DMS53 (cell line): ENCODE measurements at regions not wholly inside any gene's neighbourhood (a gene's known extent, or its start where the extent isn't known, plus 50 kb on each side); places are given as distances from the start of the nearest gene placed in this dataset.
"Not testable (repeated sequence)": the region's sequence is repeated elsewhere in the genome, so short reads cannot be mapped to it uniquely, and the experiment has no call there.

Experiments
- DNase-seq: peaks from one replicate; lab custom pipeline; 2025; lab: John Stamatoyannopoulos, UW

DNA sequence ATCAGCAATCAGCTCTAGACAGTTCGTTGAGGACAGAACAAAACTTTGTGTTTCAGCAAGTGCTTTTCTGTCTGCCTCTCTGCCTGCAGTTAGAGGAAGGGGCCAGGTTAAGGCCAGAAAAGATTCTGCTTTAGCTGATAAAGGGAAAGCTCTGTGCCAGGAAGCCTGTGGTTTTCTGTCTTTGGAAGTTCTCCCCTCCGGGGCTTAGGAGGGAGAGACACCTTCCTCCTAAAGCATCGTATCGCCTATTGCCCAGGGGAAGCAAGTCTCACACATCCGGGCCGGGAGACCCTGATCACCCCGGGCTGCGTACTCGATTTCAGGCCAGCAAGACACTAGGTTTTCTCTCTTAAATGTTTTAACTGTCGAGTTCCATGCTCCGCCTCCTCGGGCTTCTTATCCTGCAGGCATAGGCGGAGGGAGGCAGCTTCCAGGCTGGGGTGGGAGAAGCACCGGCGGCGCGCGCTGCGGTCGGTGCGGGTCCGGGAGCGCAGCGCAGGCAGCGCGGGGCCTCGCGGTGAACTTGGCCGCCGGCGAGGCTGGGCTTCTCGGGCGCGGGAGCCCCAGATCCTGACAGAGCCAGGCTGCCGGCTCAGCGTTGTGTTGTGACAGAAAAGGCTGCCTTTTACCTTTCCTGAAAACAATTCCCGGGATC is 245.4 kb downstream of the BCL2L11 start:
- DNase-seq: not testable (repeated sequence)

DNA sequence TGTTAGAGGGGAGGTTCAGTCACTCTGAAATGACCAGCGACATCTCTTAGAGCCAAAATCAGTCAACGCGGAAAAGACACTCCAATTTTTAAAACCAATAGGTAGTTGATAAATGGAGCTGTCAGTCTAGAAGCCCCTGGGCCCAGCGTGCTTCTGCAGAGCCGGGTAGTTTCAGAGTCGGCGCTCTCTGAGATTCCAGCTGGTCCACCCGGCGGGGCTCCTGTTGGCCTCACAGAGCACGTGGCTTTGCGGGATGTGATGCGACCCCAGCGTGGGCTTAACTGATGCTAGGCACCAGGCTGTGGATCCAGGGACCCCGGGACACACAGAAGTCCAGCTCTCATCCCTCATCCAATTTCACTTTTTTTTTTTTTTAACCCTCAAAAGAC is 245.9 kb downstream of the BCL2L11 start:
- not testable (repeated sequence) for DNase-seq

DNA sequence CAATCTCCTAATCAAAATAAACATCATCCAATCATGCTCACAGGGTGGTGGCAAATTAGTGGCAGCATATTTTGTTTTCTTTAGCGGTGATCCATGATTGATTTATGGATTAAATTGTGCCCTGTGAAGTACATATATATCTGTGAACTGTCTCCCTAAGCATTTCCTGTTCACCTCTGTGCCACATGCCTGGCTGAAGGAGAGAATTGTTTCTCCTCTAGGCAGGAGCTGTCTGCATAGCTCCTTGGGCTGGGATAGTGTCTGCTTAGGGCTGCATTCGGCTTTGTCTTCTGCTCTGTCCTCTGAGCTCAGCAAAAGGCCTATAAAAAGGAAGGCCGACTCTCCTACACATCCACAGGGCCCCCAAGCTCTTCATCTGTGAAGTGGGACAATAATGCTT is 246.4 kb downstream of the BCL2L11 start:
- DNase-seq: not testable (repeated sequence)

DNA sequence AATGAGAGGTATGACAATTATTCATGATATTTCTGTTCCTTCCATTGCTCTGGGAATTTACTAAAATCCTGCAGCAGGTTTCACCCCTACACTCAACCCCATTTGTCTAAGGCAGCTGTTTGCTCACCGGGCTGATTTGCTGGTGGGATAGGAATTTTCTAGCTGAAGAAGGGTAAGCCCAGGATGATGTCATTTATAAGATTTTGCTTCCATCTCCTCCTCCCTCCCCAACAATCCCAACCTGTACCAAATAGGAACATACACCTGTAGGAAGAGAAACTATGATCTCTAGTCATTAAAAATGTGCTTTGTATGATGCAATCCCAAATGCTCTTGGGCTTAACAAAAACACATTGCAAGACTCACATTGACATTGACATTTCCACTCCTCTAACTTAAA is 247.2 kb downstream of the BCL2L11 start:
- DNase-seq: not testable (repeated sequence)

DNA sequence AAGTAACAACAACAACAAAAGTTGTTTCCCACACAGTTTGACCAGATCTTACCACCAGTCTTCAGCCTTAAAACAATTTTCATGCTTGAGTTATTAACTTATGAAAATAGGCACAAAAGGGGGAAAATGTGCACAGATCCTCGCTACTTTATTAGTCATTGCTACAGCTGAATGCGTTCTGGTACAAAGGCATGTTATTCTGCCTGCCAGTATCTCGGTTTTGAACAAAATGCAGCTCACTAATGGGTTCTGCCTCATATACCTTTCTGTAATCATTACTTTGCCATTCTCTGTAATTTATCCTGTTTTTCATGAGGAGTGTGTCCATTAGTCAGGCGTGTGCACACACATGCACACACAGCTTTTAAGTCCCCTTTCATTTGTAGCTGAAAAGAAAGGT is 247.6 kb downstream of the BCL2L11 start:
- not testable (repeated sequence) for DNase-seq

DNA sequence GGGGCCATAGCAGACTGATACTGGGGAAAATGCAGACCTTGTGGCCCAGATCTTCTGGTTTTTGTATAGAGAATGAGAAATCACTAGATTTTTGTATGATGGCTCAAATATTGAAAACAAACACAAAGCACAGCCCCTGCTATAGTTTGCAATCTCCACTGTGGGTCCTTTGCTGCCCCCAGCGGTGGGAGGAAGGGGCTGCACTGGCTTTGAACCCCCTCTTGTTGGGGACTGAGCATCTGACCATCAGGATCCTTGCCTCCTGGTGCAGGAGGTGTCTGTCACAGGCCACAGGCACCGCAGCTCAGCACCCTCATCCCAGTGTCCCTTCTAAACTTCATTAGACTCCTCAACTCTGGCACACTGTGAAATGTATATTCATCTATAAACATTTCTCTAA is 252.3 kb downstream of the BCL2L11 start:
- not testable (repeated sequence) for DNase-seq

DNA sequence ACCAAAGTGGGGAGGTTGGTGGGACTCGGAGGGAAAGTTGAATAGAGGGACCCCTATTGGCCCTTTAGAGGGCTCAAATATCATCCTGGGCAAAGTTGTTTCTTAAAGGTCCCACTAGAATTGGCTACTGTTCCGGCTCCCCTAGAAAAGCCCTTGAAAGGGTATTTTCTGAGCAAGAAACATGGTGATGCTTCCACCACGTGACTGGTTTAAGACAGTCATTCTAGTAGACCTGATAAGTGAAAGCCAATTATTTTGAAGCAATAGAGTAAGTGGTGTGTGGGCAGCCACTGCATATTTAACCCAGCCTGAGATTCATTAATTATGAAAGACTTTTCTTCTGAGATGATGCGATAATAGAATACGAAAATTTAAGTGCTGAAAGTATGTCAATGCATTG is 253.3 kb downstream of the BCL2L11 start:
- not testable (repeated sequence) for DNase-seq

DNA sequence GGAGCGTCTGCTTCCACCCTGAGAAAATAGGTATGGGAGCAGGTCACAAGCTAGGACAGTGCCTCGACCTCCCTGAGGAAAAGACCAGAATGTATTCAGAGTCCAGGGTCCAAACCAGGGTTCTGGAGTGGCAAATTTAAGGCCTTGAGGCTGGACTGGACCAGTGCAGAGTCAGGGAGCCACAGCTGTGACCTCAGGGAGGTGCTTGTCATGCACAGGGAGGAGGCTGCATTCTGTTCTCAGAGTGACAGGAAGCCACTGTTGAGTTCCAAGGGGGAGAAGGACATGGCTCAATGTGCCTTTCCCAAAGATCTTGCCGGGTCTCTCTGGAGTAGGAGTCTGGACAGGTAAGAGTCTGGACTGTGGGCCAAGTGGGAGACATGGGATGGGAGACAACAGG is 254.0 kb downstream of the BCL2L11 start:
- DNase-seq: not testable (repeated sequence)

DNA sequence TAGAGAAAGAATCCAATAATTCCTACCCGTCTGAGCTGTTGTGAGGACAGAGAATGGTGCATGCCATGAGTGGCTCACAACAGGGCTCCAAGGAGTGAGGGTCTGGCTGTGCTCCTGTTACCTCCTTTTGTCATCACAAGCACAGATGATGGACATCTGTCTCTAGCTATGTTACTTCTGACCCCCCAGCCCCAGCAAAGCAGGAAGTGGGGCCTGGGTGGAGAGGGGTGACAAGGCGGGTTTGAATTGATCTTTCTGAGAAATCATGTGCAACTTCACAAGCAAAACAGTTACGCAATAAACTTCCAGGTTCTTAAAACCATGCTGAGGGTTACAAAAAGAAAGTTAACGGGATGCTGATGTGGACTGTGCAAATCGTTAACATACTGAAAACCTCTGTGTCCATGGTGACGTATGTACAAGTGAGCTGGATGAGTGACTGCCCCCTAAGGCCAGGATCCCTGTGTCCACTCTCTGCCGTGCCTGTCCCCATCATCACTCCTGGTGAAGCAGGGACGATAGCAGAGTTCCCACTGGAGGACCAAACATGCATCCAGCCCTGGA is 254.7 kb downstream of the BCL2L11 start:
- not testable (repeated sequence) for DNase-seq

DNA sequence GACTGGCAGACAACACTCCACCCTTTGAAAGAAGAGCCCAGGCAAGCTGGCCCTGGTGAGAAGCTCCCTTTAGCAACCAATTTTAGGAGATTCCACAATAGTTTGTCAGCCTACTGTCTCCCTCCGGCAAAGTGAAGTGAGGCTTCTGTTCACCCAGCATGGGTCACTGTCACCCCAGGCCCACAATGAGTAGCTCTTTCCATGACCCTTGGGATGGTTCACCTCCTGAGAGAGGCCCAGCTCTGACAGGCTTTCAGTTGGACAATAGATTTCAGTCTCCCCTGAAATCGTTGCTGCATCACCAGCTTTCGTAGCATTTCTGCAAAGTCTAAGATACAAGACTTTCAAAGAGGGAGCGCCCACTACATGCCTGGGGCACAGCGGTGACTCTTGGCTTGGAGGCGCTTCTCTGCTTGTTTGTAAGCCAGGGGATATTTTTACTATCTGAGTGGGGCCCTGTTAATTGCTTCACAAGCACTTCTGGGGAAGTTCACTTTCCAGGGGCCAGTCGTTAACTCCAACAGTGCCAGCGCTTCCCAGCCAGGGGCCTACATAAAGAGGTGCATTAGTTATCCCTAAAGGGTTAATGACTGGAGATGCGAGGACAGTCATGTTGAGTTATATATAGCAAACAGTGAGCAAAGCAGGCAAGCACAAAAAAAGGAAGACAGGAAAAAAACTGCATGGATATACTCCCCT is 255.7 kb downstream of the BCL2L11 start:
- DNase-seq: not testable (repeated sequence)

DNA sequence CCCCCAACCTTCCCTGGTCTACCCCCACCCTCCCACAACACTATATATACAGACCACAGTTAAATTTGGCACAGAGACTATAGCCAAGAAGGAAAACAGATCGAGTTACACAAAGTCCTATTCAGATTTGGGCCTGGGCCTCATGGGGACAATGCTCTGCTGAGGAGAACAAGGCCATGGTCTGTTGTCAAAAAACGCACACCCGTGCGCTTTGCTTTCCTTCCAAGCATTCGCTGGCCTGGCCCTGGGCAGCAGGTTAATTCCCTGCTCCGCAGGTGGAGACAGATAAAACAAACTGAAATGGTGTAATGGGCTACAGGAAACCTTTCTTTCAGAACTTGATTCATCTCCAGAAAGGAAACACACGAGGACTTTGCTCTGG is 256.2 kb downstream of the BCL2L11 start:
- not testable (repeated sequence) for DNase-seq

DNA sequence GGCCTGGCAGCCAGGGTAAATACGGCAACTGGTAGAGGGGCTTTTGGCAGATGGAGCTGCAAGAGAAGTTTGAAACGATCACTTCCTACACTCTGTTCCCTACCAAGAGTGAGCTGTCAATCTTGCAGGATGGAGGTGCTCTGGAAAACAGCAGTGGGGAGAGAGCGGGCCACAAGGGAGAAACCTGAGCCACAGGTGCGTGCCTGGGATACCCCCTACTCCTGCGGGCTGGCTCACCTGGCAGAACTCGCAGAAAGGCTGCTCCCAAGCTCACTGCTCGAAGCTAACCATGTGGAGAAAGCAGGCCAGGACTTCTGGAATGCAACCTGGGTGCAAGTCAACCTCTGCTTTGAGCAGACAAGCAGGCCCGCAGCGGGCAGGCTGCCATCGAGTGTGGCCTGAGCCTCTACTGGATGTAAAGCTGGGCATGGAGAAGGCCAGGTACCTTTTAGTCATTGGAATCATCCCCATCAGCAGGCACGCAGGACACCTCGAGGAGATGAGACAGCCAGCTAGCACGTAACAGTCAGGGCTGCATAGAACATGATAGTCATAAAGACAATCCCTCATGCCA is 256.8 kb downstream of the BCL2L11 start:
- not testable (repeated sequence) for DNase-seq

DNA sequence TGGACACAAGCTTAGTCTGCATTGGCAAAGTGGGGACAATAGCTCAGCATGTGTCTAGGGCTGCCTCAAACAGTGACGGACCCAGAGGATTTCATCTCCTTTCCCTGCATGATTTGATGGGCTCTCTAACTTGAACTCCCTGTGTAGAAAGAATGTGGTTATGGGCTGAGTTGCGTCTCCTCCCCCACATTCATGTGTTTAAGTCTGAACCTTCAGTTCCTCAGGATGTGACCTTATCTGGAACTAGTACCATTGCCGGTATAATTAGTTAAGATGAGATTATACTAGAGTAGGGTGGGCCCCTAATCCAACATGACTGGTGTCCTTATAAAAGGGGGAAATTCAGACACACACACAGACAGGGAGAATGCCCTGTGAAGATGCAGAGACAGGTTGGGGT is 257.6 kb downstream of the BCL2L11 start:
- not testable (repeated sequence) for DNase-seq

DNA sequence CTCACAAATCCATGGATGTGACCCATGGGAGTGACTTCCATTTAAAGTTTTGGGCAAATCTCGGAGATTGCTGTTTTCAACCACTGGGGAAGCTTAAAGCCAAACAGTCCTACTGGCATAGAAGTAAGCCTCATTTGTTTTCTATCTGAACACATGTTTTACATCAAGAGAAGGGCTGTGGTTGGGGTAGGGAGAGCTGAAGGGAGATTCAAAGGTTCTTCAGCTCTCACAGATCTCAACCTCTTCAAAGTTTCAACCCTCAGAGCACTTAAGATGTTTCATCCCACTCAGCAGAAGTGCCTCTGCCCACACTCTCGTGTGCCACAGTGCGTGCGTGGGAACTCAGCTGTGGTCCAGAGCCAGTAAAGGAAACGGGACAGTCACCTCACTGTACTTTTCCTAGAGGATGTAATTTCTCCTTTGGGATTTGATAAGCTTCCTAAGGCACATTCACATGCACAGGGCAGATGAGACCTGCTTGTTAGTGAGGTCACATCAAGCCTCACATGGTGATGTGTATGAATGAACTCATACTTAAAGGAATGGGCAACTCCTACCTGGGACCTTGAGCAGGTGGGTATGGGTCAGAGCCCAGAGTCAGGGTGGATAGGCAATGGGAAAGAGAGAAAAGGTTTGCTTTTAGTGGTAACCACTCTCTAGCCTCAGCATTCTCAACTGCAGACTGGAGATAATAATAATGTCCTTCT is 260.2 kb downstream of the BCL2L11 start:
- DNase-seq: not testable (repeated sequence)

DNA sequence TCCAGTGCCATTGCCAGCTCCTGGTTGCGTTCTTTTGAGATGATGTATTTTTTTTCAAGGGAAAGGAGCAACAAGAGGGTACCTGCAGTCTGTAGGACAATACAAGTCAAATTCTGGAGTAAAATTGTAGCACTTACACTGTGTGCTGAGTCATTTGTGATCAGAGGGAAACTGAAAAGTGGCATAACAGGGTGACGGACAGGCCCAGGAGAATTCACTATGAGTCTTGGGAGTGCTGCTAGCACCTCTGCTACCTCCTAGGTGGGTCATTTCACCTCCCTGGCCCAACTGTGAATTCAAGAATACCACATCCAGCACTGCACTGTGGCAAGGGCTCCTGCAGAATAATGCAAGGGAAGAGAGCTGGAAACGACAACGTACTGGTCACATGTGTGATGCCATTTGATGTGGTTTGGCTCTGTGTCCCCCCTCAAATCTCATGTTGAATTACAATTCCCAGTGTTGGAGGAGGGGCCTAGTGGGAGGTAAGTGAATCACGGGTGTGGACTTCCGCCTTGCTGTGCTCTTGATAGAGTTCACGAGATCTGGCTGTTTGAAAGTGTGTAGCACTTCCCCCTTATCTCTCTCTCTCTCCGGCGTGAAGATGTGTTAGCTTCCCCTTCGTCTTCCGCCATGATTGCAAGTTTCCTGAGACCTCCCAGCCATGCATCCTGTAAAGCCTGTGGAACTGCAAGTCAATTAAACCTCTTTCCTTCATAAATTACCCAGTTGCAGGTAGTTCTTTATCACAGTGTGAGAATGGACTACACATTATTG is 261.0 kb downstream of the BCL2L11 start:
- DNase-seq: not testable (repeated sequence)

DNA sequence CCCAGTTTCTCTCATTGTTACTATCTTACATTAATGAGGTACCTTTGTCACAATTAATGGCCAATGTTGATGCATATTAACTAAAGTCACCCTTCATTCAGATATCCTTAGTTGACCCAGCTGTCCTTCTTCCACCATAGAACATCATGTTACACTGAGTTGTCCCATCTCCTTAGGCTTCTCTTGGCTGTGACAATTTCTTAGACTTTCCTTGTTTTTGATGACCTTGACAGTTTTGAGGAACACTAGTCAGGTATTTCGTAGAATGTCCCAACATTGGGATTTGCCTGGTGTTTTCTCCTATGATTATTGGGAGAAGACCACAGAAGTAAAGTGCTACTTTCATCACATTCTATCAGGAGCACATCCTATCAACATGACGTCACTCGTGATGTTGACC is 261.8 kb downstream of the BCL2L11 start:
- not testable (repeated sequence) for DNase-seq

DNA sequence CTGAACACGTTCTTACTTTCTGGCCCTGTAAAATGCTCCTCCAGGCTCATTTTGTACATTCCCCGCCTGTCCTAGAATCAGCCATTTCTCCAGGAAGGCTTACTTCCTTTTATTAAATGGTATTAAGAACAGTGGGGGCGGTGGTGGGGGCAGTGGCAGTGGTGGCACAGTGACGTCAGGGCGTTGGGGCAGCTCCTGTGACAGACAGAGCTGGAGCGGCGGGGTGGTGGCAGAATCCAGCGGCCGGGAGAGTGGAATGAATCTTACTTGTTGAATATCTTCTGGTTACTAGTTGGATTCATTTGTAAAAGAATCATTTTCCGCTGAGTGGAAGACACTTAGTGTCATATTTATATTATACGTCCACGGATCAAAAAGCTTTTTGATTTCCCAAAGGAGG is 262.6 kb downstream of the BCL2L11 start:
- not testable (repeated sequence) for DNase-seq

DNA sequence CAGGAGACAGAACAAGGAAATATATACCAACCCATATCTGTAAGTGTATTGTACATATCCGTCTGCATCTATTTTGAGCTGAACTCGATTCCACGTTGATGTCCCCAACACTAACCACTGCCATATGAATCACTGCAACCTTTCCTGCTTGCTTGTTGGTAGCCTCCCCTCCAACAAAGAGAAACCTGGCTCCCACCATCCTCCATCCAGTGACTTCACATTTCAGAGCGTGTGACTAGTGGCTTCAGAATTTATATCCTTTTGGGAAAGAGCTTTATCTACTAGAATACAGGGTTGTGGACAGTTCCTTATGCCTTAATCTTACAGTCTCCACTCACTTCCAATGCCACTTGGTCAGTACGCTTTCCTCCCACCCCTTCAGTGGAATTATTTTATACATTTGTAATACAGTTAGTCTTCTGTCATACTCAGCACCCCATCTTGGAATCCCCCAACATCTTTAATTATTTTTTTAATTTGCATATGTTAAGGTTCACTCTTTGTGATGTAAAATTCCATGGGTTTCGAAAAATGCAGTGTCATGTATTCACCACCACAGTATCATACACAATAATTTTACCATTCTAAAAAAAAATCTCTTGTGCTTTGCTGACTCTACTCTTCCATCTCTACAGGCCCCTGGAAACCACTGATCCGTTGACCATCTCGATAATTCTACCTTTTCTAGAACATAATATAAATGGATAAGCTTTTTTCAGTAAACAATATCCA is 264.7 kb downstream of the BCL2L11 start:
- not testable (repeated sequence) for DNase-seq

DNA sequence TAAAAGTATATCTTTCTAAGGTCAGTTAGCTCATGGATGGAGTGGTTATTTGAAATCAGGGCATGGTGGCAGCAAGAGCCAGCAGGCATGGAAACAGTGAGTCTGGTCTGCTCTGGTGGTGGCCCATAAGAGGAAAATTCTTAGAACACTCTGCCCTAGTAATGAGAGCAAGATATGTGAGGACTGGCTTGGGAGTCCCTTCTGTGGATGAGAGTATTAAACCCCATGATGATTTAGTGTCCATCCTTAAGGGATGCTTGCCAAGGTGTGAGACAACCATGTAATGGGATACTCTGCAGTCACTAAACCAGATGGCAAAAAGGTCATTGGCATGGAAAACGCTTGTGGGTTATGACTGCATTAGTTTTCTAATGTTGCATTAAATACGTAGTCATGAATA is 269.9 kb downstream of the BCL2L11 start:
- not testable (repeated sequence) for DNase-seq

DNA sequence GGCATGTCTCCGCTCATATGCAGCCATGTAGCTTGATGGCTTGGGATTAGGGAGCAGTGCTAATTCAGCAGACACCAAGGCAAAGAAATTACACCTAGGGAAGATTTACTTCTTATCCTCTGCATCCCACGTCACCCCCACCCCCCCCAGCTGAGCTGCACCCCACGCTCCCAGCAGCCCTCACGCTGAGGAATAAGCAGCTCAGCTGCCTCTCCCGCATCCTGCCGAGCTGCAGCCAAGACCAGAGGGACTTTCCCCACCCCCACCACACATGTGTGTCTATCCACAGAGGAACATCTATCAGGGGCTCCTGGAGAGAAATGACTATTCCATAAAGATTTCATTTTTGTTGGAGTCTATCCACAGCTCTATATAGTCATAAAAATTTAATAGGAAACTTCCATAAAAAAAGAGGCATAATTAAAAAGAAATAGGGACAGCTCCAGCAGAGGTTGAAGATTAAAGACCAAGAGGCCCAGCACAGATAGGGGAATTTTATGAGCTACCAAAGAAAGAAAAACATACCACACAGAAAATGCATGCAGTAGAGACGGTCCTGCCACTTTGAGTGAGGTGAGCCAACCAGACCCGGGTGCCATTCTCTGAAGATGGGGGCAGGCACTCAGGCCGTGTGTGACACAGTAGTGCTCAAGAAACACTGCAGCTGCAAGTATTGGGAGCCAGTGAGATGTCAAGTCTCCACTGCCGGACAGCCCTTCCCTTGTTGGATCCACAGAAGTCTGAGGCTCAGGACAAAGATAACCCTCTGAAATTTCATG is 274.8 kb downstream of the BCL2L11 start:
- not testable (repeated sequence) for DNase-seq
